Parathyroid adenoma (tissue), 2 donors: ENCODE measurements at regions not wholly inside any gene's neighbourhood (a gene's known extent, or its start where the extent isn't known, plus 50 kb on each side); places are given as distances from the start of the nearest gene placed in this dataset.

ENCODE experiments used
- H2AFZ ChIP-seq: fragments of 300-600 bp; sonication (generic); one replicate; pipeline ENCODE4 v1.7.0; 2017; ENCODE audit warnings: antibody characterized with exemption, mild to moderate bottlenecking
- H3K27ac ChIP-seq: fragments of 300-600 bp; sonication (generic); one replicate; pipeline ENCODE4 v1.7.0; 2017
- H3K27me3 ChIP-seq: fragments of 300-600 bp; sonication (generic); one replicate; pipeline ENCODE4 v1.7.0; 2017; ENCODE audit warnings: low read length; ENCODE audit not compliant: control insufficient read depth, insufficient read depth
- H3K36me3 ChIP-seq: fragments of 300-600 bp; sonication (generic); one replicate; pipeline ENCODE4 v1.7.0; 2017; ENCODE audit warnings: low read length; ENCODE audit not compliant: control insufficient read depth, insufficient read depth
- H3K4me1 ChIP-seq: fragments of 300-600 bp; sonication (generic); one replicate; pipeline ENCODE4 v1.7.0; 2017; ENCODE audit warnings: control low read depth
- H3K4me2 ChIP-seq: fragments of 300-600 bp; sonication (generic); one replicate; pipeline ENCODE4 v1.7.0; 2017; ENCODE audit warnings: low read length
- H3K4me3 ChIP-seq: fragments of 300-600 bp; sonication (generic); one replicate; pipeline ENCODE4 v1.7.0; 2017; ENCODE audit warnings: low read depth, low read length
- H3K79me2 ChIP-seq: fragments of 300-600 bp; sonication (generic); one replicate; pipeline ENCODE4 v1.7.0; 2017; ENCODE audit warnings: control low read depth
- H3K9ac ChIP-seq: fragments of 300-600 bp; sonication (generic); one replicate; pipeline ENCODE4 v1.7.0; 2017; ENCODE audit warnings: mild to moderate bottlenecking
- H3K9me3 ChIP-seq: fragments of 300-600 bp; sonication (generic); one replicate; pipeline ENCODE4 v1.7.0; 2017; ENCODE audit warnings: low read length; ENCODE audit not compliant: control insufficient read depth
- TF ChIP-seq, protein P1 (sequence below): fragments of 300-600 bp; sonication (generic); IDR thresholded peaks from one replicate; pipeline ENCODE4 v1.7.0; 2017; ENCODE audit warnings: antibody characterized with exemption, mild to moderate bottlenecking
- donor health status: primary hyperparathyroidism.

DNA sequence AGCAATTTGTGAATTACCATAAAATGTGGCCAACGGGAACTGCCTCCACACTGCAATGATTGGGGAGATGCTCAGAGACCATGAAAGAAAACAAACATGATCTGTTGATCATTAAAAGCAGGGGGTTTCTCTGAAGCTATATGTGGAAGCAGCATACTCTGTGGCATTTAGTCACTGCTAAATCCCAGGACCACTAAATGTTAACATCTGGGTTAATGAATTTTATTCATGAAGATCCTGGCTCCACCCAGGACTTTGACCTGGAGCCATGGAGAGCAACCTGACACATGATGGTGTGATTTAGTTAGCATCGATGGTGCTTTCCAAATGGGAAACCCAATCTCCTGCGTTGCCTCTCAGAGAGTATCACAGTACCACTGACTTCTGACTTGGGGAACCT lies 497.8 kb downstream of the AGTPBP1 start:
- Histone ChIP-seq H3K36me3 (no peaks in the 10 kb centered on the region), H3K9ac (no peak overlapping the region), H3K27me3 (no peaks in the 10 kb centered on the region), H2AFZ (no peak overlapping the region), H3K27ac (no peak overlapping the region), H3K9me3 (no peaks in the 10 kb centered on the region), H3K4me2 (no peak overlapping the region), H3K4me1 (no peaks in the 10 kb centered on the region), H3K4me3 (no peak overlapping the region), H3K79me2 (no peaks in the 10 kb centered on the region)
- TF ChIP-seq, protein P1, sequence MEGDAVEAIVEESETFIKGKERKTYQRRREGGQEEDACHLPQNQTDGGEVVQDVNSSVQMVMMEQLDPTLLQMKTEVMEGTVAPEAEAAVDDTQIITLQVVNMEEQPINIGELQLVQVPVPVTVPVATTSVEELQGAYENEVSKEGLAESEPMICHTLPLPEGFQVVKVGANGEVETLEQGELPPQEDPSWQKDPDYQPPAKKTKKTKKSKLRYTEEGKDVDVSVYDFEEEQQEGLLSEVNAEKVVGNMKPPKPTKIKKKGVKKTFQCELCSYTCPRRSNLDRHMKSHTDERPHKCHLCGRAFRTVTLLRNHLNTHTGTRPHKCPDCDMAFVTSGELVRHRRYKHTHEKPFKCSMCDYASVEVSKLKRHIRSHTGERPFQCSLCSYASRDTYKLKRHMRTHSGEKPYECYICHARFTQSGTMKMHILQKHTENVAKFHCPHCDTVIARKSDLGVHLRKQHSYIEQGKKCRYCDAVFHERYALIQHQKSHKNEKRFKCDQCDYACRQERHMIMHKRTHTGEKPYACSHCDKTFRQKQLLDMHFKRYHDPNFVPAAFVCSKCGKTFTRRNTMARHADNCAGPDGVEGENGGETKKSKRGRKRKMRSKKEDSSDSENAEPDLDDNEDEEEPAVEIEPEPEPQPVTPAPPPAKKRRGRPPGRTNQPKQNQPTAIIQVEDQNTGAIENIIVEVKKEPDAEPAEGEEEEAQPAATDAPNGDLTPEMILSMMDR: no peak

DNA sequence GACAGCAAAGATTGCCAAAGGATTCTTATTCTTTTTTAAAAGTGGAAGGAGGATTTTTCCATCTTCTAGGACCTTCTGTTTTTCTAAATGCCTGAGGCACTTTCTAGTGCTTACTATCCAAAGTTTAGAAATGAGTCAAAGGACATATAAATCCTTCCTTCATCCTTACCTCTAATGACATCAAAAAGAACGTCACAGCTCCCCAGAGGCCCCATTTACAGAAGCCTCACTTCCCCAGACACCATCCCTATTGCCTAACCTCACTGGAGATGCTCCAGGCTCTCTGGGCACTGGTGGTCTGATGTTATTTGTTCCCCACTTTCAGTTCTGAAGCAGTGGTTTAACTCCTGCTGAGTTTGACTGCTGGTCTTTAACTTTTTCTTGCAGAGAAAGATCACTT lies 504.3 kb downstream of the AGTPBP1 start:
- H2AFZ ChIP-seq: no peak overlapping the region
- no peak overlapping the region for H3K9ac ChIP-seq
- no peak overlapping the region for H3K4me3 ChIP-seq
- H3K9me3 ChIP-seq: no peaks in the 10 kb centered on the region
- TF ChIP-seq, protein P1: no peak
- H3K27ac ChIP-seq: no peak overlapping the region
- H3K4me2 ChIP-seq: no peak overlapping the region
- H3K79me2 ChIP-seq: no peaks in the 10 kb centered on the region
- no peaks in the 10 kb centered on the region for H3K27me3 ChIP-seq
- no peaks in the 10 kb centered on the region for H3K4me1 ChIP-seq
- no peaks in the 10 kb centered on the region for H3K36me3 ChIP-seq

DNA sequence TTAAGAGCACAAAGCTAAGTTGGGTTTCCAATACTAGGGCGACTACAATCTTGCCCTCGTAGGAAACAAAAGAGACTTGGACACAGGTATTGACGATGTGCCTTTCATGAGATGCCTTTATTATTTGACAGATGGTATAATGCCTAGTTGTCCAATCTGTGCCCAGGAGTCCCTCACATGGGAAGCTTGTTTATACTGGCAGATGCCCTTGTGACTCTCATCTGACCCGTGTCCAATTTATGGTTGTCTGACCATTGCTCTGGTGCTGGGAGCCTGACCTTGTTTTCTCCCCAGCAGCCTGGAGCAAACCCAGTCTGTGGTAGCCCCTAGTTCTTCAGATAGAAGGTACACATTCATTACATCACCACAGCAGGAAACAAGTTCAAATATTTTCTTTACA lies 511.7 kb downstream of the AGTPBP1 start:
- Histone ChIP-seq H3K27me3 (no peaks in the 10 kb centered on the region), H3K9me3 (no peaks in the 10 kb centered on the region), H2AFZ (no peak overlapping the region), H3K4me3 (no peak overlapping the region), H3K4me1 (no peaks in the 10 kb centered on the region), H3K27ac (no peak overlapping the region), H3K79me2 (no peaks in the 10 kb centered on the region), H3K9ac (no peak overlapping the region), H3K36me3 (no peaks in the 10 kb centered on the region), H3K4me2 (no peak overlapping the region)
- TF ChIP-seq, protein P1: no peak

DNA sequence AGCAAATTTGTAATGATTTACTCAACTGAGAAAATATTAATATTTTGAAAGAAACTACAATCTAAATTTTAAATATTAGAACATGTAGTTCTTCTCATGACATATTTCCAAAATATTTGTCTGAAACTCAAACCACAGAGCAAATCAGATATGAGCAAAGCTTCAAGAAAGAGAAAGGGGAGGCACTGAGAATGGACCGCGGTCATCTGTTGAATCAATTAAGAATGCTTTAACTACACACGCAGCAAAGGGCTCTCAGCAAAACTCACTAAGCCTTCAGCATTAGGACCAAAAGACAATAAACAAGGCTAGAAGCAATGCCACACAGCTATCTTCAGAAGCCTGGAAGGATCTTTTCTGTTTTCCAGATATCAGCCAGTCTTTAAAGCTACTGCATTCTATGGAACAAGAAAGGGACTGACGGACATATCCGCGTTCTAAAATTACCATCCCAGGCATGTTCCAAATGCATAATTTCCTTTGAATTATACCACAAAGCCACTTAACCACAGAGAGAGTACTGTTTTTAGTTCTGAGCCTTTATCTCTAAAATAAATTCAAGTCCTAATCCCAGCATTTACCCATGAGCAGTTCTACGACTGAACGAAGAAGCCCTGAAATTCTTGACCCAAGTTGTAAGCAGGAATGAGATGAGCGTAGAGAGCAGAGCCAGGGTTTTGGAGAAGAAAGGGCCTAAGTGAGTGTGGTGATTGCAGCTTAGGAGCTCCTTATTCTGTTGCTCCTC lies 513.5 kb downstream of the AGTPBP1 start:
- H3K4me3 ChIP-seq: no peak overlapping the region
- H2AFZ ChIP-seq: no peak overlapping the region
- H3K27me3 ChIP-seq: no peaks in the 10 kb centered on the region
- no peaks in the 10 kb centered on the region for H3K4me1 ChIP-seq
- no peaks in the 10 kb centered on the region for H3K9me3 ChIP-seq
- no peaks in the 10 kb centered on the region for H3K79me2 ChIP-seq
- no peak overlapping the region for H3K4me2 ChIP-seq
- H3K27ac ChIP-seq: no peak overlapping the region
- TF ChIP-seq, protein P1: no peak
- H3K36me3 ChIP-seq: no peaks in the 10 kb centered on the region
- H3K9ac ChIP-seq: no peak overlapping the region

DNA sequence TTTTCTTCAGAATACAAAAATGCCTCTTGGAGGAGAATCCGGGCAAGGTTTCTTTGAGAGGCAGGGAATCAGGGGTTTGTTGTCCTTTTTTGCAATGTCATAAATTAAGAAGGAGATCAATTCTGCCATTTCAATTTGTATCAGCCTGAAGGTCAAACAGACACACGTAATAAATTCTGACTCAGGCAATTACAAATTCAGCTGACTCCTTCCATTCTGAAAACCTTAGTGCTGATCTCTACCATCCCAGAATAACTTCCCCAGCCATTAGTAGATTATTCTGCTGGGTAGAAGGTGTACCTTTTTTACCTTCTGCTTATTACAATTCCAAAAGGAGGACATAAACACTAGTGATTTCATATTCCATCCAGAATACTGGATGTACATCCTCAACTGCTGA lies 516.6 kb downstream of the AGTPBP1 start:
- H2AFZ ChIP-seq: no peak overlapping the region
- TF ChIP-seq, protein P1: no peak
- H3K79me2 ChIP-seq: no peaks in the 10 kb centered on the region
- no peak overlapping the region for H3K4me3 ChIP-seq
- no peaks in the 10 kb centered on the region for H3K36me3 ChIP-seq
- no peaks in the 10 kb centered on the region for H3K27me3 ChIP-seq
- no peaks in the 10 kb centered on the region for H3K9me3 ChIP-seq
- H3K9ac ChIP-seq: no peak overlapping the region
- no peak overlapping the region for H3K4me2 ChIP-seq
- H3K27ac ChIP-seq: no peak overlapping the region
- no peaks in the 10 kb centered on the region for H3K4me1 ChIP-seq
